Fibroblast of lung (primary cell): ENCODE measurements at regions not wholly inside any gene's neighbourhood (a gene's known extent, or its start where the extent isn't known, plus 50 kb on each side); places are given as distances from the start of the nearest gene placed in this dataset.

Source experiments
- DNase-seq, 2 donors: peaks; one replicate each; pipeline versions ENCODE4 v3.0.0 to v3.0.0-alpha.2; 2010; ENCODE audit warnings: low read depth in 2 of 2
- H2AFZ ChIP-seq: 2 replicates; pipeline ENCODE4 v1.5.1; 2012; ENCODE audit warnings: low read length, control low read depth, inconsistent platforms
- H3K27ac ChIP-seq: 2 replicates; pipeline ENCODE4 v1.5.1; 2011; ENCODE audit warnings: low read length, control low read depth; ENCODE audit not compliant: insufficient read depth
- H3K27me3 ChIP-seq: 2 replicates; pipeline ENCODE4 v1.5.1; 2011; ENCODE audit warnings: mild to moderate bottlenecking, low read length; ENCODE audit not compliant: control insufficient read depth, insufficient read depth
- H3K36me3 ChIP-seq: 2 replicates; pipeline ENCODE4 v1.5.1; 2011; ENCODE audit warnings: low read length; ENCODE audit not compliant: control insufficient read depth, insufficient read depth
- H3K4me1 ChIP-seq: 2 replicates; pipeline ENCODE4 v1.5.1; 2011; ENCODE audit warnings: low read length; ENCODE audit not compliant: control insufficient read depth, insufficient read depth; ENCODE audit errors: extremely low read depth
- H3K4me2 ChIP-seq: 2 replicates; pipeline ENCODE4 v1.5.1; 2011; ENCODE audit warnings: low read length, control low read depth; ENCODE audit not compliant: insufficient read depth; ENCODE audit errors: extremely low read depth
- H3K4me3 ChIP-seq, 4 experiments: fragments of 200-600 bp in 1 of 4; sonication (generic) in 1 of 4; replicated peaks in 1 of 4; 2 replicates each; pipeline ENCODE4 v1.5.1; 2011 to 2016; ENCODE audit warnings: low read length in 4 of 4, low read depth in 3 of 4, mild to moderate bottlenecking in 3 of 4, control low read depth in 2 of 4, inconsistent platforms in 1 of 4, mixed read lengths in 1 of 4; ENCODE audit not compliant: insufficient read depth in 1 of 4; ENCODE audit errors: control extremely low read depth in 1 of 4
- H3K79me2 ChIP-seq: 2 replicates; pipeline ENCODE4 v1.5.1; 2012; ENCODE audit warnings: mild to moderate bottlenecking, low read length, inconsistent platforms; ENCODE audit not compliant: control insufficient read depth, insufficient read depth
- H3K9ac ChIP-seq: 2 replicates; pipeline ENCODE4 v1.5.1; 2011; ENCODE audit warnings: mild to moderate bottlenecking, low read length, control low read depth; ENCODE audit not compliant: insufficient read depth
- H3K9me3 ChIP-seq: 2 replicates; pipeline ENCODE4 v1.5.1; 2012; ENCODE audit warnings: low read depth, low read length; ENCODE audit not compliant: control insufficient read depth, insufficient read depth
- H4K20me1 ChIP-seq: 2 replicates; pipeline ENCODE4 v1.5.1; 2011; ENCODE audit warnings: low read length; ENCODE audit not compliant: control insufficient read depth, insufficient read depth; ENCODE audit errors: extremely low read depth
- CTCF ChIP-seq, 2 donors: IDR thresholded peaks in 1 of 2; conservative IDR thresholded peaks in 1 of 2; 1 replicate in 1 of 2; 2 replicates in 1 of 2; pipeline ENCODE4 v1.5.1; 2011 to 2012; ENCODE audit warnings: low read length in 2 of 2, control low read depth in 1 of 2, inconsistent platforms in 1 of 2, low read depth in 1 of 2, mild to moderate bottlenecking in 1 of 2
- EZH2 ChIP-seq: IDR thresholded peaks from 2 replicates; pipeline ENCODE4 v1.5.1; 2012; ENCODE audit warnings: low read length, control low read depth, mild to moderate bottlenecking; ENCODE audit errors: missing control alignments

- Histone ChIP-seq H3K4me2 (no peak overlapping the region), H3K9me3 (no peaks in the 10 kb centered on the region), H3K9ac (no peak overlapping the region), H3K79me2 (no peaks in the 10 kb centered on the region), H3K4me3 (no peak overlapping the region), H3K27me3 (no peaks in the 10 kb centered on the region), H3K36me3 (no peaks in the 10 kb centered on the region), H3K4me1 (no peaks in the 10 kb centered on the region), H4K20me1 (no peaks in the 10 kb centered on the region), H3K27ac (no peak overlapping the region), H2AFZ (no peak overlapping the region)
- TF ChIP-seq EZH2: no peak
- TF ChIP-seq CTCF (conservative IDR thresholded peaks at IDR 0.05 in 1 of 2, IDR thresholded peaks at IDR 0.05 in 1 of 2; ENCODE audit: low read depth in 1 of 2, low read length in 2 of 2): no peak
- no peak for DNase-seq
Measured at GRCh38 chr10:57815949-57816348, 451.7 kb downstream of the IPMK start.

- no peak overlapping the region for H3K4me3 ChIP-seq
Measured at GRCh38 chr10:57809961-57810360, 457.7 kb downstream of the IPMK start.

GRCh38 chr10:57807906-57808305 lies 459.8 kb downstream of the IPMK start:
- H3K4me1 ChIP-seq: no peaks in the 10 kb centered on the region
- no peaks in the 10 kb centered on the region for H3K36me3 ChIP-seq
- no peak for DNase-seq
- no peaks in the 10 kb centered on the region for H3K27me3 ChIP-seq
- H3K9ac ChIP-seq: no peak overlapping the region
- no peak overlapping the region for H2AFZ ChIP-seq
- no peak overlapping the region for H3K4me3 ChIP-seq
- no peak for TF ChIP-seq CTCF (conservative IDR thresholded peaks at IDR 0.05 in 1 of 2, IDR thresholded peaks at IDR 0.05 in 1 of 2; ENCODE audit: low read depth in 1 of 2, low read length in 2 of 2)
- no peak for TF ChIP-seq EZH2
- H3K4me2 ChIP-seq: no peak overlapping the region
- no peaks in the 10 kb centered on the region for H4K20me1 ChIP-seq
- no peaks in the 10 kb centered on the region for H3K79me2 ChIP-seq
- no peak overlapping the region for H3K27ac ChIP-seq
- H3K9me3 ChIP-seq: no peaks in the 10 kb centered on the region

More at GRCh38 chr10:57809961-57810360, 457.7 kb downstream of the IPMK start:
- TF ChIP-seq CTCF (conservative IDR thresholded peaks at IDR 0.05 in 1 of 2, IDR thresholded peaks at IDR 0.05 in 1 of 2; ENCODE audit: low read depth in 1 of 2, low read length in 2 of 2) (no peak), EZH2 (no peak)
- no peaks in the 10 kb centered on the region for H4K20me1 ChIP-seq
- no peaks in the 10 kb centered on the region for H3K4me1 ChIP-seq
- H3K4me2 ChIP-seq: no peak overlapping the region
- no peaks in the 10 kb centered on the region for H3K79me2 ChIP-seq
- no peak overlapping the region for H3K27ac ChIP-seq
- no peak for DNase-seq
- H3K27me3 ChIP-seq: no peaks in the 10 kb centered on the region
- H2AFZ ChIP-seq: no peak overlapping the region
- no peak overlapping the region for H3K9ac ChIP-seq
- H3K9me3 ChIP-seq: no peaks in the 10 kb centered on the region
- no peaks in the 10 kb centered on the region for H3K36me3 ChIP-seq
